ENCODE measurements at regions not wholly inside any gene's neighbourhood (a gene's known extent, or its start where the extent isn't known, plus 50 kb on each side); places are given as distances from the start of the nearest gene placed in this dataset.

DNA sequence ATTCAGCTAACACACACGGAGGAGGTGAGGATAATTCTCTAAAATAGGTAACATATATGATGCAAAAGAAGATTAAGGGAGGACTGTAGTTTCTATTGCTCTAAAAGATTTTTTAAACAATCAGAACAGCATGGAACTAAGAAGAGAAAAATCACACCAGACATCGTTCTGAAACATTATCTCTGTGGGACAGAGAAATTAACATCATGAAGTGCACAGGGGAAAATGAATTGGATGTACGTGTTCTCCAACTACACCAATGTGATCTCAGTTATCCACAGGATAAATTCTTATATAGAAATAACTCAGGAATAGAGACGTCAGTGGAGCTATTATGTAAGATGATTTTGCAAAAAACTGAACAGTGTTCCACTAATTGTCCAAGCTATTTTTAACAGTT is 614.1 kb upstream of the HS3ST1 start:
- Histone ChIP-seq H3K4me3 (ENCODE audit: low read length) (peak overlapping the region; percentile 17), H3K4me2 (ENCODE audit: low read length) (no peak overlapping the region), H3K9me3 (ENCODE audit: low read length) (no peaks in the 10 kb centered on the region), H3K27me3 (ENCODE audit: insufficient read depth, low read depth, low read length) (no peaks in the 10 kb centered on the region), H3K9me2 (ENCODE audit: insufficient read depth, low read length) (no peaks in the 10 kb centered on the region), H2AFZ (ENCODE audit: low read depth, low read length) (no peak overlapping the region), H4K20me1 (ENCODE audit: insufficient read depth) (no peaks in the 10 kb centered on the region), H3K36me3 (ENCODE audit: insufficient read depth, low read length) (no peaks in the 10 kb centered on the region), H3K9ac (ENCODE audit: low read length) (no peak overlapping the region), H3K79me2 (replicated peaks; ENCODE audit: insufficient read depth, low read length) (no peaks in the 10 kb centered on the region), H3F3A (ENCODE audit: insufficient read depth, low read length, poor library complexity, severe bottlenecking) (no peaks in the 10 kb centered on the region), H3K27ac (ENCODE audit: low read length) (peak overlapping the region; percentile 55)
- TF ChIP-seq SMC3 (conservative IDR thresholded peaks at IDR 0.05; ENCODE audit: poor library complexity) (no peak), CTCF (IDR thresholded peaks at IDR 0.05; ENCODE audit: poor library complexity, severe bottlenecking) (no peak), TAF1 (IDR thresholded peaks at IDR 0.05; ENCODE audit: low read depth) (no peak), EZH2 (IDR thresholded peaks at IDR 0.05; ENCODE audit: borderline replicate concordance, insufficient read depth, low read length, poor library complexity, severe bottlenecking) (no peak), MXI1 (conservative IDR thresholded peaks at IDR 0.05; ENCODE audit: poor library complexity, severe bottlenecking) (no peak), POLR2AphosphoS5 (IDR thresholded peaks at IDR 0.05) (peak; percentile 56), EP300 (conservative IDR thresholded peaks at IDR 0.05; ENCODE audit: poor library complexity, severe bottlenecking) (peak; percentile 27), RAD21 (conservative IDR thresholded peaks at IDR 0.05) (no peak), REST (IDR thresholded peaks at IDR 0.05; ENCODE audit: borderline replicate concordance) (no peak)

DNA sequence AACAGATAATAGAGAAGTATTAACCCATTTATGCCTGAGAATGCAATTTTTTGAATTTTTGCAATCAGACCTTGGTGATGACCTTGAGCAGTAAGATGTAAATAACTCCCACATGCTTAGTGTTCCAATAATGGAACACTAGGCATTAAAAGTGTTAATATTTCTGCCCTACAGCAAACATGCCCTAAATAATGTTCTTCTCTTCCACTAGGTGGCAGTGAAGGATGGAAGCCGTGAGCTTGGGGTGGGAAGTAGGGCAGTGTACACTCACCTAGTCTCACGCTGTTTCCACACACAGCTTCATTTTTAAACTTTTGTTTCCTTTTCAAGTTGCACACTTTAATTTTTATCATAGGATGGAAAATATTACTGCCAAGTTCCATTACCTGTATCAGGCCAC is 613.1 kb upstream of the HS3ST1 start:
- Histone ChIP-seq H2AFZ (ENCODE audit: low read depth, low read length) (no peak overlapping the region), H3K4me3 (ENCODE audit: low read length) (no peak overlapping the region), H3K9me3 (ENCODE audit: low read length) (no peaks in the 10 kb centered on the region), H3K9me2 (ENCODE audit: insufficient read depth, low read length) (no peaks in the 10 kb centered on the region), H3F3A (ENCODE audit: insufficient read depth, low read length, poor library complexity, severe bottlenecking) (no peaks in the 10 kb centered on the region), H3K27me3 (ENCODE audit: insufficient read depth, low read depth, low read length) (no peaks in the 10 kb centered on the region), H3K27ac (ENCODE audit: low read length) (peak overlapping the region; percentile 55), H3K9ac (ENCODE audit: low read length) (no peak overlapping the region), H3K36me3 (ENCODE audit: insufficient read depth, low read length) (no peaks in the 10 kb centered on the region), H4K20me1 (ENCODE audit: insufficient read depth) (no peaks in the 10 kb centered on the region), H3K79me2 (replicated peaks; ENCODE audit: insufficient read depth, low read length) (no peaks in the 10 kb centered on the region), H3K4me2 (ENCODE audit: low read length) (no peak overlapping the region)
- TF ChIP-seq RAD21 (conservative IDR thresholded peaks at IDR 0.05): peak; percentile 35
- TF ChIP-seq EZH2 (IDR thresholded peaks at IDR 0.05; ENCODE audit: borderline replicate concordance, insufficient read depth, low read length, poor library complexity, severe bottlenecking): no peak
- TF ChIP-seq CTCF (IDR thresholded peaks at IDR 0.05; ENCODE audit: poor library complexity, severe bottlenecking): peak; percentile 53
- peak; percentile 30 for TF ChIP-seq SMC3 (conservative IDR thresholded peaks at IDR 0.05; ENCODE audit: poor library complexity)
